ENCODE measurements at regions not wholly inside any gene's neighbourhood (a gene's known extent, or its start where the extent isn't known, plus 50 kb on each side); places are given as distances from the start of the nearest gene placed in this dataset.

- BruUV-seq (replicated peaks): no TSS peak
- no peak overlapping the region for H3K4ac ChIP-seq (ENCODE audit: low read depth, low read length)
- no peaks in the 10 kb centered on the region for H3K4me1 ChIP-seq (ENCODE audit: control insufficient read depth, insufficient read depth, low read length)
- no peaks in the 10 kb centered on the region for H3K36me3 ChIP-seq (ENCODE audit: control insufficient read depth, insufficient read depth, low read length)
- H4K8ac ChIP-seq (ENCODE audit: low read depth in 2 of 2, low read length in 2 of 2): no peak overlapping the region
- no peak overlapping the region for H2AK5ac ChIP-seq (ENCODE audit: low read depth, low read length)
- ATAC-seq (ENCODE audit: low read depth) (no peak), DNase-seq (no peak)
- H2BK5ac ChIP-seq (ENCODE audit: low read depth, low read length, poor library complexity, severe bottlenecking): no peak overlapping the region
- H2AK9ac ChIP-seq (replicated peaks; ENCODE audit: low read depth, low read length, poor library complexity): no peak overlapping the region
- H2AFZ ChIP-seq (replicated peaks; ENCODE audit: low read length, poor library complexity): no peak overlapping the region
- H3K9me3 ChIP-seq (ENCODE audit: control insufficient read depth, insufficient read depth, low read length): no peaks in the 10 kb centered on the region
- H3K23ac ChIP-seq (ENCODE audit: low read depth, low read length): no peak overlapping the region
- in situ Hi-C loops (cut with MboI; ENCODE audit: low sequenced_read_pairs): no loop called here
- H2BK15ac ChIP-seq (ENCODE audit: low read depth, low read length): no peak overlapping the region
- ChIA-PET POLR2A (ENCODE audit: unreplicated experiment) (no interaction called here), CTCF (interaction anchor here (0.5 kb wide), 1 partner anchor 39 kb away, joined by 3 read pairs; no protein-coding TSS in a partner anchor)
- no peak overlapping the region for H2BK20ac ChIP-seq (ENCODE audit: low read depth, low read length)
- H4K5ac ChIP-seq (ENCODE audit: low read depth, low read length): no peak overlapping the region
- no peak overlapping the region for H3K9ac ChIP-seq (ENCODE audit: low read depth, low read length)
- no peak overlapping the region for H3K14ac ChIP-seq (replicated peaks; ENCODE audit: low read depth, low read length)
- H3K4me2 ChIP-seq (ENCODE audit: low read depth, low read length): no peak overlapping the region
- H3K27me3 ChIP-seq (ENCODE audit: control insufficient read depth, insufficient read depth, low read length): peaks cover 2% of the 10 kb centered on the region; the same call in 1 of the 2 replicates
- no peaks in the 10 kb centered on the region for H3K79me1 ChIP-seq (ENCODE audit: low read depth in 1 of 2, low read length in 2 of 2)
- H4K20me1 ChIP-seq (ENCODE audit: insufficient read depth, low read length): no peaks in the 10 kb centered on the region
- H3K56ac ChIP-seq (ENCODE audit: extremely low read depth, insufficient read depth, low read length): no peak overlapping the region
- no peaks in the 10 kb centered on the region for H3K9me1 ChIP-seq (ENCODE audit: insufficient read depth, low read length)
- dilution Hi-C loops (cut with HindIII; ENCODE audit: low sequenced_read_pairs, unreplicated experiment): no loop called here
- no peak overlapping the region for H3K18ac ChIP-seq (ENCODE audit: low read depth, low read length)
- no peak overlapping the region for H3K4me3 ChIP-seq (ENCODE audit: insufficient read depth, low read depth, low read length)
- intact Hi-C loops (cut with micrococcal nuclease): no loop called here
- no peak overlapping the region for H2BK120ac ChIP-seq (ENCODE audit: low read depth, low read length)
- H4K91ac ChIP-seq (ENCODE audit: insufficient read depth, low read depth, low read length): no peak overlapping the region
- TF ChIP-seq SMC3 (IDR thresholded peaks at IDR 0.05; ENCODE audit: low read depth, low read length): no peak
- no peak for TF ChIP-seq RCOR1 (IDR thresholded peaks at IDR 0.05; ENCODE audit: insufficient replicate concordance, low read length)
- TF ChIP-seq POLR2A (IDR thresholded peaks at IDR 0.05; ENCODE audit: low read depth, low read length): no peak
- TF ChIP-seq RAD21 (IDR thresholded peaks at IDR 0.05; ENCODE audit: low read length): no peak
- no peak for TF ChIP-seq CTCF (conservative IDR thresholded peaks at IDR 0.05; ENCODE audit: low read depth, low read length)
- TF ChIP-seq ELK1 (IDR thresholded peaks at IDR 0.05; ENCODE audit: borderline replicate concordance, low read depth, low read length): no peak
- TF ChIP-seq MAFK (IDR thresholded peaks at IDR 0.05; ENCODE audit: low read depth, low read length): no peak
- TF ChIP-seq MXI1 (IDR thresholded peaks at IDR 0.05; ENCODE audit: borderline replicate concordance, low read depth, low read length): no peak
- no peak for TF ChIP-seq NFE2L2 (IDR thresholded peaks at IDR 0.05; ENCODE audit: low read depth, low read length)
- no peak for TF ChIP-seq USF2 (IDR thresholded peaks at IDR 0.05; ENCODE audit: low read depth, low read length)
- no peak for TF ChIP-seq FOS (IDR thresholded peaks at IDR 0.05; ENCODE audit: low read depth, low read length)
- TF ChIP-seq RFX5 (IDR thresholded peaks at IDR 0.05; ENCODE audit: low read depth, low read length): no peak
- TF ChIP-seq CHD1 (IDR thresholded peaks at IDR 0.05; ENCODE audit: low read depth, low read length): no peak
- no peak for TF ChIP-seq BHLHE40 (IDR thresholded peaks at IDR 0.05; ENCODE audit: low read depth, low read length)
- no peak for TF ChIP-seq MAZ (IDR thresholded peaks at IDR 0.05; ENCODE audit: borderline replicate concordance, low read depth, low read length)
- no peak for TF ChIP-seq CEBPB (IDR thresholded peaks at IDR 0.05; ENCODE audit: low read depth, low read length)
- H3K27ac ChIP-seq (ENCODE audit: insufficient read depth, low read length): no peak overlapping the region
These were observed 112.5 kb downstream of the FAM114A2 start for GRCh38 chr5:153926201-153926600.

Measured in IMR-90 (cell line).